HL-60/S4 (cell line): ENCODE measurements at regions not wholly inside any gene's neighbourhood (a gene's known extent, or its start where the extent isn't known, plus 50 kb on each side); places are given as distances from the start of the nearest gene placed in this dataset.

Source experiments
- in situ Hi-C: fragments of 300-500 bp; cut with MboI; formaldehyde crosslinking; loops from 2 replicates; pipeline ENCODE4 v1.14.3; 2022; ENCODE audit warnings: low sequenced_read_pairs

- in situ Hi-C loops = no loop called here
Observed at GRCh38 chr3:102078401-102078800, 229.1 kb downstream of the NFKBIZ start.

GRCh38 chr3:102078854-102079808, 229.8 kb downstream of the NFKBIZ start:
- in situ Hi-C loops = no loop called here

- in situ Hi-C loops = no loop called here
Observed at GRCh38 chr3:102079809-102080197, 230.5 kb downstream of the NFKBIZ start.

GRCh38 chr3:102081572-102082289, 232.4 kb downstream of the NFKBIZ start:
- in situ Hi-C loops = no loop called here

GRCh38 chr3:102083473-102083872, 234.2 kb downstream of the NFKBIZ start:
- in situ Hi-C loops = no loop called here

- in situ Hi-C loops = no loop called here
Observed at GRCh38 chr3:102084006-102084405, 234.7 kb downstream of the NFKBIZ start.

GRCh38 chr3:102084704-102085103, 235.4 kb downstream of the NFKBIZ start:
- in situ Hi-C loops = no loop called here

GRCh38 chr3:102085431-102086176, 236.3 kb downstream of the NFKBIZ start:
- in situ Hi-C loops = no loop called here

- in situ Hi-C loops = no loop called here
Observed at GRCh38 chr3:102087236-102087635, 237.9 kb downstream of the NFKBIZ start.

- in situ Hi-C loops = no loop called here
Observed at GRCh38 chr3:102089239-102089638, 239.9 kb downstream of the NFKBIZ start.

- in situ Hi-C loops = no loop called here
Observed at GRCh38 chr3:102089904-102090720, 240.8 kb downstream of the NFKBIZ start.

- in situ Hi-C loops = no loop called here
Observed at GRCh38 chr3:102090721-102091045, 241.4 kb downstream of the NFKBIZ start.

GRCh38 chr3:102091358-102091757, 242.0 kb downstream of the NFKBIZ start:
- in situ Hi-C loops = no loop called here

- in situ Hi-C loops = no loop called here
Observed at GRCh38 chr3:102092617-102093466, 243.5 kb downstream of the NFKBIZ start.

- in situ Hi-C loops = no loop called here
Observed at GRCh38 chr3:102094506-102094905, 245.2 kb downstream of the NFKBIZ start.

GRCh38 chr3:102095383-102095782, 246.1 kb downstream of the NFKBIZ start:
- in situ Hi-C loops = no loop called here

GRCh38 chr3:102096066-102096465, 246.8 kb downstream of the NFKBIZ start:
- in situ Hi-C loops = no loop called here

- in situ Hi-C loops = no loop called here
Observed at GRCh38 chr3:102098130-102098885, 249.0 kb downstream of the NFKBIZ start.

GRCh38 chr3:102099913-102100312, 250.6 kb downstream of the NFKBIZ start:
- in situ Hi-C loops = no loop called here
